Activated CD4-positive, CD25-positive, alpha-beta regulatory T cell (primary cell): ENCODE measurements at regions not wholly inside any gene's neighbourhood (a gene's known extent, or its start where the extent isn't known, plus 50 kb on each side); places are given as distances from the start of the nearest gene placed in this dataset.

Experiments used
- DNase-seq, 4 experiments: peaks; one replicate each; lab custom pipeline; 2025; lab: John Stamatoyannopoulos, UW

GRCh38 chr2:81692566-81692965 lies 1388.0 kb upstream of the LRRTM1 start:
- no peak for DNase-seq

GRCh38 chr2:81675641-81676040 lies 1371.1 kb upstream of the LRRTM1 start:
- DNase-seq, result no peak

GRCh38 chr2:81672923-81673322 lies 1368.4 kb upstream of the LRRTM1 start:
- no peak for DNase-seq

- DNase-seq, result no peak
Measured at GRCh38 chr2:81672516-81672915, 1368.0 kb upstream of the LRRTM1 start.

- DNase-seq, result no peak
Measured at GRCh38 chr2:81670885-81671284, 1366.3 kb upstream of the LRRTM1 start.

GRCh38 chr2:81661081-81661480 lies 1356.5 kb upstream of the LRRTM1 start:
- no peak for DNase-seq

- DNase-seq, result no peak
Measured at GRCh38 chr2:81658227-81658626, 1353.7 kb upstream of the LRRTM1 start.

- no peak for DNase-seq
Measured at GRCh38 chr2:81650048-81650971, 1345.8 kb upstream of the LRRTM1 start.

GRCh38 chr2:81648806-81649205 lies 1344.3 kb upstream of the LRRTM1 start:
- no peak for DNase-seq

- DNase-seq, result no peak
Measured at GRCh38 chr2:81648370-81648769, 1343.8 kb upstream of the LRRTM1 start.

- no peak for DNase-seq
Measured at GRCh38 chr2:81647715-81648230, 1343.2 kb upstream of the LRRTM1 start.

GRCh38 chr2:81645745-81646301 lies 1341.3 kb upstream of the LRRTM1 start:
- no peak for DNase-seq

- no peak for DNase-seq
Measured at GRCh38 chr2:81644189-81644588, 1339.6 kb upstream of the LRRTM1 start.

GRCh38 chr2:81624825-81625224 lies 1320.3 kb upstream of the LRRTM1 start:
- no peak for DNase-seq

GRCh38 chr2:81600088-81600487 lies 1295.5 kb upstream of the LRRTM1 start:
- no peak for DNase-seq

GRCh38 chr2:81598453-81598852 lies 1293.9 kb upstream of the LRRTM1 start:
- no peak for DNase-seq

- no peak for DNase-seq
Measured at GRCh38 chr2:81589406-81589805, 1284.9 kb upstream of the LRRTM1 start.

- no peak for DNase-seq
Measured at GRCh38 chr2:81583311-81584108, 1279.0 kb upstream of the LRRTM1 start.

- DNase-seq, result no peak
Measured at GRCh38 chr2:81576713-81577112, 1272.2 kb upstream of the LRRTM1 start.

- no peak for DNase-seq
Measured at GRCh38 chr2:81551040-81551634, 1246.6 kb upstream of the LRRTM1 start.

GRCh38 chr2:81550277-81550676 lies 1245.7 kb upstream of the LRRTM1 start:
- no peak for DNase-seq

- DNase-seq, result no peak
Measured at GRCh38 chr2:81549646-81550045, 1245.1 kb upstream of the LRRTM1 start.
